SK-N-MC (cell line): ENCODE measurements at regions not wholly inside any gene's neighbourhood (a gene's known extent, or its start where the extent isn't known, plus 50 kb on each side); places are given as distances from the start of the nearest gene placed in this dataset.

Source experiments
- EZH2 ChIP-seq: fragments of 200-600 bp; sonication (generic); IDR thresholded peaks from one replicate; pipeline ENCODE4 v1.6.1; 2017; ENCODE audit warnings: antibody characterized with exemption
- POLR2AphosphoS5 ChIP-seq: IDR thresholded peaks from 2 replicates; pipeline ENCODE4 v1.6.1; 2012; ENCODE audit warnings: mild to moderate bottlenecking, low read depth, low read length, borderline replicate concordance

- TF ChIP-seq POLR2AphosphoS5 (no peak), EZH2 (no peak)
Measured at GRCh38 chr15:95290176-95290974, 1040.1 kb upstream of the NR2F2 start.
